C4-2B (cell line): ENCODE measurements at regions not wholly inside any gene's neighbourhood (a gene's known extent, or its start where the extent isn't known, plus 50 kb on each side); places are given as distances from the start of the nearest gene placed in this dataset.

Experiments
- H3K27ac ChIP-seq: fragments of 450-650 bp; 2 replicates; pipeline ENCODE4 v1.5.1; 2017
- CTCF ChIP-seq: fragments of 450-650 bp; conservative IDR thresholded peaks from 2 replicates; pipeline ENCODE4 v1.5.1; 2017; ENCODE audit warnings: mild to moderate bottlenecking
- ZFX ChIP-seq: fragments of 450-650 bp; IDR thresholded peaks from 2 replicates; pipeline ENCODE4 v1.6.1; 2017

DNA sequence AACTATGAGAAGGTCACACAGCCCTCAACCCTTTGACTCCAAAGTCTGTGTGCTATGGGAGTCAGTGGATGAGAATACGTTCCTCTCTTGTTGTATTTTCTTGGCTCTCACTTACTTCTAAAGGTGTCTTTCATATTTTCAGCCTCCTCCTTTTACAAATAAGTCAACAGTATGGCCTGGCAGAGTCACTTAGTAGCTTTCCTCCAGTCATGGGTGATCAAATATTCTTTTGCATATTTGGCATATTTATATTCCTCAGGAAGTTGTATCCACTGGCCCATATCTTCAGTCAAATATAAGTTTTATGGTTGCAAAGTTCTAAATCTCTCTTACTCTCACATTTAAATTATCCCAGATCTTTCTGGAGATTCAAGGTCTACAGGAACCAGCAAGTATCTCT, 327.5 kb downstream of the ETS1 start:
- no peak overlapping the region for H3K27ac ChIP-seq
- no peak for TF ChIP-seq ZFX
- TF ChIP-seq CTCF = no peak

- H3K27ac ChIP-seq = no peak overlapping the region
Observed at GRCh38 chr11:128254941-128255340, 332.4 kb downstream of the ETS1 start.

GRCh38 chr11:128251140-128251539, 336.2 kb downstream of the ETS1 start:
- TF ChIP-seq ZFX (no peak), CTCF (no peak)
- H3K27ac ChIP-seq = no peak overlapping the region

More at GRCh38 chr11:128254941-128255340, 332.4 kb downstream of the ETS1 start:
- TF ChIP-seq CTCF = no peak

DNA sequence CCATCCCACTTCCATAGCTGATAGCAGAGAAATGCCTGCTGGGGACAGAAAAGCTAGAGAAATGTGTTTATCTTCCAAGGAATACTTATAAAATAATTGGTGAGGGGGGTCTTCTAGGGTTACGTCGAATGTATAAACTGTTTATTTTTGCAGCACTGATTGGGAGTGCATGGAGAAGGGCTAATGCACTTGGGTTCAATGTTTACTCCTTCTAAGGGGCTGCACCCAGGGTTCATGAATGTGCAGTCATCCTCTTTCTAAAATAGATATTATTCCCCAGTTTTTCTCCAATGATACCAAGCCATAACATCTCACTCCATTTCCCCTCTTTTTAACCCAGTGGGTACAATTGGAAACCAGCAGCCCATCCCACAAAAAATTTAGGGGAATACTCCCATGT, 336.9 kb downstream of the ETS1 start:
- H3K27ac ChIP-seq = no peak overlapping the region
- no peak for TF ChIP-seq CTCF
- TF ChIP-seq ZFX = no peak

DNA sequence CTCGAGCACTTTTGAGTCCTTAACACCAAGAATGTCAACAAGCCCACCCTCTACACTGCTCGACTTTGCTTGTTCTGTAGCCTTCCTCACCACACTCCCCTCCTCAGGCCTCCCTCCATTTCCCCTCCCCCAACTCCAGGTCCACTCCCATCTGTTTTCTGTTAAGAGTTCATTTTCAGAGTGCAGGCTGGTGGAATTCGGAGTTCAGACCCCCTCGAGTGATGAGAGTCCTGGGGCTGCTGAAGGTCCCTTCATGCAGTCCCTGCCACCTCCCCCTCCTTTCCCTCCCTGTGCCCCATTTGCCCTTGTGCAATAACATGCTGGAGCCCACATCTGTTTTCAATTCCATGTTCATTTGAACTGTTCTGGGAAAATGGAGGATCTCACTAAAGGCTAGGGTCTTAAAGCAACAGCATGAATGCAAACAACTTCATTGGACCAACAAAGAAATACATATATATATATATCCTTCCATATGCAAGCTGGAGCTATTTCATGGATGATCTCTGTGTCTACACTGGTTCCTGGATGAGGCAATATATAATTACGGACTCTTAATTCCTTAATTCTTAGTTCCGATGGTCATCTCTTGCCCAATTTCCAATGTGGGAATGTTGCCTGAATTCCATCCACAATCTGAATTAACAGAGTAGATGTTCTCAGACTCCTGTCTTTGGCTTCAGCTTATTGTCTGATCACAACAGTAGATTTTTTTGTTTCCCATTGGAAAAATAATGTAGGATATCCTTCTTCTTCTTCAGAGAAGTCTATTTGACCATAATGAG, 340.4 kb downstream of the ETS1 start:
- no peak overlapping the region for H3K27ac ChIP-seq
- TF ChIP-seq ZFX = no peak
- no peak for TF ChIP-seq CTCF

GRCh38 chr11:128246364-128246801, 341.0 kb downstream of the ETS1 start:
- no peak overlapping the region for H3K27ac ChIP-seq
- TF ChIP-seq ZFX (no peak), CTCF (no peak)

- TF ChIP-seq CTCF (no peak), ZFX (no peak)
- H3K27ac ChIP-seq = no peak overlapping the region
Observed at GRCh38 chr11:128244871-128245270, 342.5 kb downstream of the ETS1 start.
